A673 (cell line): ENCODE measurements at regions not wholly inside any gene's neighbourhood (a gene's known extent, or its start where the extent isn't known, plus 50 kb on each side); places are given as distances from the start of the nearest gene placed in this dataset.

Experiments
- EZH2 ChIP-seq: fragments of 200-600 bp; sonication (generic); IDR thresholded peaks from 2 replicates; pipeline ENCODE4 v1.6.1; 2017; ENCODE audit warnings: borderline replicate concordance, low read depth, mild to moderate bottlenecking, mixed read lengths, antibody characterized with exemption, low read length; ENCODE audit not compliant: poor library complexity, severe bottlenecking
- TF ChIP-seq, protein P1 (sequence below): fragments of 300-800, 200-600 bp; sonication (generic); conservative IDR thresholded peaks from 2 replicates; pipeline ENCODE4 v1.5.1; 2017; ENCODE audit warnings: low read depth, mild to moderate bottlenecking, antibody characterized with exemption, low read length, moderate library complexity, mixed read lengths

DNA sequence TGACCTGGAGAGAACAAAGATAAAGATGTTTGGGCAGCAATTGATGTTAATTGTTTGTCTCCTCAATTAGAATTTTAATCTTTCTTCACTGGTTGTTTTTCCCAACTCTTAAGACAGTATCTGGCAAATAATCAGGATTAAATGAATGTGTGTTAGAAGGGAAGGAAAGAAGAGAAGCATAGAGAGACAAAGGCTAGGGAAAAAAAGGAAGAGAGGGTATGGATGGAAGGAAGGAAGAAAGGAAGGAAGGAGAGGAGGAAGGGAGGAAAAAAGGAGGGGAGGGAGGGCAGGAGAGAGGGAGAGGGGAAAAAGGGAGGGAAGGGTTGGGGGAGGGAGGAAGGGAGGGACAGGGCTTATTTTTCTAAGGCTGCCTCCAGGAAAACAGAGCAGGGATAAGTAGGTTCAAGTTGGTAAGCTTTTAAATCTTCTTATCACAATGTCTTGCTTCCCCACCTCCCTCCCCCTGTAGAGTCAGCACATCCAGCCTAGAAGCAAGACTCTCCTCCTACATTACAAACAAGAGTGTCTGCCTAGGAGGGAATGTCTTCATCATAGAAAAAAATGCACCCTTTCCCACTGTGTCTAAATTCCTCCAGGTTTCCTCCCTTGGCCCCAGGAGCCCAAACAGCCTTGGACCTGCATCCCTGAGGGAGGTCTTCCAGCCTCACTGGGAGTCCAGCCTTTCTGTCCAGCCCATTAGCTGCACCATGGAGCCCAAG, 447.8 kb upstream of the JARID2 start:
- TF ChIP-seq, protein P1, sequence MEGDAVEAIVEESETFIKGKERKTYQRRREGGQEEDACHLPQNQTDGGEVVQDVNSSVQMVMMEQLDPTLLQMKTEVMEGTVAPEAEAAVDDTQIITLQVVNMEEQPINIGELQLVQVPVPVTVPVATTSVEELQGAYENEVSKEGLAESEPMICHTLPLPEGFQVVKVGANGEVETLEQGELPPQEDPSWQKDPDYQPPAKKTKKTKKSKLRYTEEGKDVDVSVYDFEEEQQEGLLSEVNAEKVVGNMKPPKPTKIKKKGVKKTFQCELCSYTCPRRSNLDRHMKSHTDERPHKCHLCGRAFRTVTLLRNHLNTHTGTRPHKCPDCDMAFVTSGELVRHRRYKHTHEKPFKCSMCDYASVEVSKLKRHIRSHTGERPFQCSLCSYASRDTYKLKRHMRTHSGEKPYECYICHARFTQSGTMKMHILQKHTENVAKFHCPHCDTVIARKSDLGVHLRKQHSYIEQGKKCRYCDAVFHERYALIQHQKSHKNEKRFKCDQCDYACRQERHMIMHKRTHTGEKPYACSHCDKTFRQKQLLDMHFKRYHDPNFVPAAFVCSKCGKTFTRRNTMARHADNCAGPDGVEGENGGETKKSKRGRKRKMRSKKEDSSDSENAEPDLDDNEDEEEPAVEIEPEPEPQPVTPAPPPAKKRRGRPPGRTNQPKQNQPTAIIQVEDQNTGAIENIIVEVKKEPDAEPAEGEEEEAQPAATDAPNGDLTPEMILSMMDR, result no peak
- no peak for TF ChIP-seq EZH2
